ENCODE measurements at regions not wholly inside any gene's neighbourhood (a gene's known extent, or its start where the extent isn't known, plus 50 kb on each side); places are given as distances from the start of the nearest gene placed in this dataset.

DNA sequence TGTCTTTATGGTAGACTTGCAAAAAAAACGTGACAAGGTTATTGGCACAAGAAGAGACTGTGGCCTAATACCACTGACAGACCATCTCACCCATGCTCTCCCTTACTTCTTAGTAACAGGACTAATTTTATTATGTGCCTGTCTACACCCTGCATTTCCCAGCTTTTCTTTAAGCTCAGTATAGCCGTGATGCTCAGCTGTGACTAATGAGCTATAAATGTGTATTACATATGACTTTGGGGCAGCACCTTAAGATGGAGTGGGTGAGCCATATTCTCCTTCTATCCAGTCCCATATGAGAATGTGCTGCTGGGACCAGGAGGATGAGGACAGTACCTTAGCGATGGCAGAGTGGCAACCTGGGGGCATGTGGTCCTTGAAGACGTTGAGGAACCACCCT, 293.5 kb downstream of the RNF144A start:
- no peak for DNase-seq (ENCODE audit: low read depth)

DNA sequence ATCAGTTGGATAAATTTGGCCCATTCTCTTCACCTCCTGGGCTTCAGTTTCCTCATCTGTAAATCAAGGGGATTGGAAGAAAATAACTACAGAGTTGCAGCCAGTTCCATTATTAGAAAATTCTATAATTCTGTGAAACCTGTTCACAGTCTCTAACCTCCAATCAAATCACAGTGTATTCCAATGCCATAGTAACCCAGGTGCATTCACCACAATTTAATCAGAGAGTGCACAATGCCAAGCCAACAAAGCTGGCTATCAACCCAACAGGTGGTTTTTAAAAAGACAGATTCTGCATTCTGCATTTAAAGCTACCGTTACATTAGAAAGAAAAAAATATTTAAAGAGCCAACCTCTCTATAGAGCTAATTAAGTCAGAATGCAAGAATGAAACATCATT, 308.6 kb downstream of the RNF144A start:
- no peak for DNase-seq (ENCODE audit: low read depth)

DNA sequence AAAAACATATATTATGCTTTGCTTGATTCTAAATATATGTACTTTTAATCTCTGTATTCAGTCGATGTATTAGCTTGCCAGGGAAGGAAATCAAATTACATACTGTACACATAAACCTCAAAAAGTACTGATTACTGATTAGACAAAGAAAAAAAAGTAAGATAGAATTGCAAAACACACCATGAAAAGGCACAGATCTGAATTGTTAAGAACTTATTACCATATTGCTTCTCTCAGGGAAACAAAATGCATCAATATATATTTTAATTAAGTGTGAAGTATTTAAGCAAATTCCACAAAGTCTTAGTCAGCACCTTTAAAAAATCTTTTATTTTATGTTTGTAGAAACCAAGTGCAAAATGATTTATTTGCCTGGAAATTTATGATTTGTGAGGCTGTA, 309.3 kb downstream of the RNF144A start:
- no peak for DNase-seq (ENCODE audit: low read depth)

DNA sequence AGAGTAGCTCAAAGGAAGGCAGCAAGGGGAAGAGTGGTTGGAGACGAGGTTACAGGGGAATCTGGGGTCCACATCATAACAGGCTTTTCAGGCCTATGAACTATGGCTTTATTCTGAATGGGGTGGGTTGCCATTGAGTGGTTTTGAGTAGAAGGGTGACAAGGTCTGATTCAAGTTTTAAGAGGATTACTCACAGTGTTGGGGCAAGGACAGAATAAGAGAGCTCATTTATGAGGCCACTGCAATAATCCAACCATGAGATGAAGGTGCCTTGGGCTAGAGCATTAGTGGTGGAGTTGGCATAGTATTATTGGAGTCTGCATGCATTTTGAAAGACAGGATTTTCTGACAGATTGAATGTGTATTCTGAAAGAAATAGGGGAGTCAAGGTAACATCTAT, 315.9 kb downstream of the RNF144A start:
- no peak for DNase-seq (ENCODE audit: low read depth)

DNA sequence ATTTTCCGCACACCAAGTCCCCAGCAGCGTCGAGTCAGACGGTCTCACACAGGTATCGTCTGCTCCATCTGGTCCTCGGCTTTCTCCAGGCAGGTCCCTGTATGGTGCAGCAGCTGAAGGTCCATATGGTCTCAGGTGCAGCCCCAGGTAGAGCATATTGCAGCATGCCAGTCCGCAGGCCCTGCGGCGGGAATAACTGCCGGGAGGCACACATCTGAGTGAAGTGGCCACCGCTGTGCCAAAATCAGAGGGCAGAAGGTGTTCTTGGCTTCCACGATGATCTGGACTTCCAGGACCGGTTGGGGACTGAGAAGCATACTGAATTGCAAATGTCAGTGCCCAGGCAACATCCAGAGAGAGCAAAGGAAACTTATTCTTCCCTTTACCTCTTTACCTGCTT, 320.3 kb downstream of the RNF144A start:
- DNase-seq (ENCODE audit: low read depth), result no peak

DNA sequence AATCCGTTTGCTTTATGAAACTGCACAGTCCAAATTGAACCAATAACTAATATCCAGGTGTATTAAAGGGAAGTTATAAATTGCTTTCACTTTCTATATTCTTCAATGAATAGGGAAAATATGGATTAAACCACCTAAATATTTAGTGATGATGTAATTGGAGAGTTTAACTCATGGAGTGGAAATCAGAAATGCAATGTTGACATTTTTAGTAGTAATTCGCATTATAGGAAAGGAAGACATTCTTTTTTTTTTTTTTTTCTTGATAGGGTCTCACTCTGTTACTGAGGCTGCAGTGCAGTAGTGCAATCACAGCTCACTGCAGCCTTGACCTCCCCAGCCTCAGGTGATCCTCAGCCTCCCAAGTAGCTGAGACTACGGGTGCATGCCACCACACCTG, 321.9 kb downstream of the RNF144A start:
- no peak for DNase-seq (ENCODE audit: low read depth)

DNA sequence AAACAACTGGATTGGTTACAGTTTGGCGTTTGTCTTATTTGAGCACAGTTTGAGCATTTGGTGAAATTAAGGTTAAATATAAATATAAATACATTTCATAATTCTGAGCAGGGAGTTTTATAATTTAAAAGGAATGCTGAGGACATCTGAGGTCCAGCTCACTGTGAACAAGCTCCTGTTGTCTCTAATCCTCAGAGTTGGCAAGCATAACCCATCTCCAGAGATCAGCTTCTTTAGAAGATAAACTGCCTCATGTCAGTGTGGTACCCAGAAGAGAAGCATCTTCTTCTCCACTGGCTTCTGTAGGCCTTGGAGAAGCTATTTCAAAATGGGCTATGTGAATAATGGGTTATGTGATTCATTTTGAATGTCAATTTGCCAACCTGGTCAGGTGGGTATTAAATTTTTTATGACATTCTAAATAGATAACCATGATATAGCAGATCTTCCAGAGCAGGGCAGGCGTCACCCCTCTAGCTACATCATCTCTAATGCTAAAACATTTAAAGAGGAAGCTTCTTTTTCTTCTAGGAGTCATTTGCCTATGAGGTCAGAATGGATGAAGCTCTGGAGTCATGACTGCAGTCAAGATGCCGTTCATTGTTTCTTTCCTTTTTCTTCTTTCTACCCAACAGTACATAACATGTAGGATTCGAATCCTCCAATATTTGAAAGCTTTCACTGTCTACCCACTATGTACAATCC, 324.0 kb downstream of the RNF144A start:
- DNase-seq (ENCODE audit: low read depth), result no peak

DNA sequence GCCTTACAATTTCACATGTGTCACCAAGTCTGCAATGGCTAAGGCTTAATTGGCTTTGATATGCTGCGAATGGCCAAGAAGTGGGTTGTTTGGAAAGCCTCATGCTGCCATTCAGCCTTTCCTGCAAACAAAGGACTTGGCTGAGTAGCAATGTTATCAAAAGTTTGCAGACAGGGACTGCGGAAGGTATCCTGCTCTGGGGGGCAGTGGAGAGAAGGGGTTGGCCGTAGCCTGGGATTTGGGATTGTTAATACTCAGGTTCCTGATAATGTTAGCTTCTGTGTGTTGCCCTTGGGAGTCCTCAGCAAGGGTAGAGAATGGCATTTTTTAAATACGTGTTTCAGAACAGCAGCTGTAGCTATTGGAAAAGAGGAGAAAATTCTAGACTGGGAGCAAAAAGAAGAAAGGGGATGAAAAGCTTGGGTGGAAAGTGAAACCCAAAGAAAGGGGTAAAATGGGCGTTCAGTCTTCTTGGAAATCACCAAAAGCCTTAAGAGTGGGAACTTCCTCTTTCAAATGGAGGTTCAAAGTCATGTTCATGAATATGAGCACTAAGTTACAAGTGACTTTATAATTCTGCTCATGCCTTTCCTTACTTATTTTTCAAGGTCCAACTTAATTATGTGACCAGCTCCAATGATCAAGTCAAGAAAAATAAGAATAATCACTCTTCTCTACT, 325.1 kb downstream of the RNF144A start:
- no peak for DNase-seq (ENCODE audit: low read depth)

GRCh38 chr2:7243276-7243675, 326.1 kb downstream of the RNF144A start:
- DNase-seq (ENCODE audit: low read depth), result no peak

DNA sequence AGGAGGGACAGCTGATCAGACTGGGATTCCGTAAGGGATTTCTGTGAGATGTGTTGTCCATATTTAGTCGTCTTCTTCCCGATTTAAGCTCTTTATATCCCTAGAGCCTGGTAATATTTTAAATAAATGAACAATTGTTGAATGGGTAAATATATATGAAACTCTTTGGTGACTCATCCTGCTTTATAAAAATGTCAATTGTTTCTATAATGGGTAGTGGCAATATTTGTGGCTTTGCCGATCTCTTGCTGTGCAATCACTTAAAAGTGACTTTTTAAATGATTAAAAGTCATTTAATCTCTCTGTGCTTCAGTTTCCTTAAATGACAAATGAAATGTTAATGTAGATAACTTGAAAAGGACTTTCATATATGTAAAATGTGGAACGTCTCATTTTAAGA, 339.2 kb downstream of the RNF144A start:
- DNase-seq (ENCODE audit: low read depth), result no peak

DNA sequence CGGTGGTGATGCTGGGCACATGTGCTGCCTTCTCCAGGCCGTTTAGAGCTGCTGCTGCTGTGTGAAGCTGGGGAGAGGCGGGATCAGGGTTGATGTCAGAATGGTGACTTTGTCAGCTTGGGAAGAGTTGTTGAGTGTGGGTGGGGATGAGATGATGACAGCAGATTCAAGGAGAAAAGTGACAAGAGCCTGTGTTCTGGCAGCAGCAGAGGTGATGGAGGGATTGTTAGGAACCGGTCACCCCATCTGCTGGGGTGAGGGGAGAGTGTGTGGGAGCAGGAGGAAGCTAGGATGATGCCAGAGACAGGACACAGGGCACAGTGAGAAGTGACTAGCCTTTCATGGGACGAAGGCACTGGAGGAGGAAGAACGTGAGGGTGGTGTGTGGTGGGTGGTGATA, 345.5 kb downstream of the RNF144A start:
- DNase-seq (ENCODE audit: low read depth), result no peak

- DNase-seq (ENCODE audit: low read depth), result no peak
Measured at GRCh38 chr2:7264791-7265190, 347.6 kb downstream of the RNF144A start.

- DNase-seq (ENCODE audit: low read depth), result no peak
Measured at GRCh38 chr2:7265286-7265685, 348.1 kb downstream of the RNF144A start.

GRCh38 chr2:7269106-7269643, 352.0 kb downstream of the RNF144A start:
- DNase-seq (ENCODE audit: low read depth), result no peak

GRCh38 chr2:7270011-7270431, 352.8 kb downstream of the RNF144A start:
- DNase-seq (ENCODE audit: low read depth), result no peak

- DNase-seq (ENCODE audit: low read depth), result no peak
Measured at GRCh38 chr2:7272210-7272609, 355.0 kb downstream of the RNF144A start.

- no peak for DNase-seq (ENCODE audit: low read depth)
Measured at GRCh38 chr2:7278984-7279383, 361.8 kb downstream of the RNF144A start.

DNA sequence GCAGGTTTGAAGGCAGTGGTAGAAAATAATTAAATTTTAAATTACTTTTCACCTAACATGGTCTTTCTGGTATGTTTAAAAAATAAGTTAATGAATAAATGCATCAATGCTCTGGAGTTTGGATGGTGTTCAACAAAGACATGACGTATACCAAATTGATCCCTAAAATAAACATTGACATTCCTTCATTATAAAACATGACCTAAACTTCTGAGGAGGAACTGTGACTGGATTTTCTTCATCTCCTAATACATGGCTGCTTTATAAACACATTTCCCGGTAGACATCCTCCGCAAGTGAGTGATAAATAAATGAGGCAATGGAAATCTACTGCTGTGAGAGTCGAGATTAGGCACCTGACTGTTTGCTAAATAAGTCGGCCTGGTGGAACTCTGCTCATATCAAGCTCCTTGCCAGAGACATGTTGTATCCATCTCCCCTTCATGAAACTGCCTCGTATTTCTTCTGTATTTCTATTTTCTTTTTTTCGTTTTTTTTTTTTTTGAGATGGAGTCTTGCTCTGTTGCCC, 362.3 kb downstream of the RNF144A start:
- no peak for DNase-seq (ENCODE audit: low read depth)

DNA sequence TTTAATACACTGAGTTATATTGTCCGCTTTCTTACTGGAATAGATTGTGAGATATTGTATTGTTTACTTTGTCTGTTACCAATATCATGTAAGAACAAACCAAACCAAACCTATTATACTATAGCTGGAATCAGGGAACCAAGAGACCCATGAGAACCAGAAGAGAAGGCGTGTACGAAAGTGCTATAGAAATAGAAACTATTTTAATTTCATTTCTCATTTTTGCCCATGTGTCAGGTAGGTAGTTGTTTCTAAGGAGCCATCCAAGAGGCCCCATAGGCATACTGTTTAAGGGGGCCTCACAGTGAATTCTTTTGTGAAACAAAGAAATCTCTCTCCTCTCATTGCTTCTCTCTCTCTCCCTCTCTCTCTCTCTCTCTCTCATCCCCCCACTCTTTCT, 363.6 kb downstream of the RNF144A start:
- no peak for DNase-seq (ENCODE audit: low read depth)

- DNase-seq (ENCODE audit: low read depth), result no peak
Measured at GRCh38 chr2:7281231-7282201, 364.3 kb downstream of the RNF144A start.

- no peak for DNase-seq (ENCODE audit: low read depth)
Measured at GRCh38 chr2:7286120-7286519, 368.9 kb downstream of the RNF144A start.

GRCh38 chr2:7288484-7288883, 371.3 kb downstream of the RNF144A start:
- DNase-seq (ENCODE audit: low read depth), result no peak

Measured in activated T-helper 1 cell treated with Interleukin-2 at 50 U/mL for 16 hours (primary cell).